ENCODE measurements at regions not wholly inside any gene's neighbourhood (a gene's known extent, or its start where the extent isn't known, plus 50 kb on each side); places are given as distances from the start of the nearest gene placed in this dataset.
"Not testable (repeated sequence)": the region's sequence is repeated elsewhere in the genome, so short reads cannot be mapped to it uniquely, and the experiment has no call there.

DNA sequence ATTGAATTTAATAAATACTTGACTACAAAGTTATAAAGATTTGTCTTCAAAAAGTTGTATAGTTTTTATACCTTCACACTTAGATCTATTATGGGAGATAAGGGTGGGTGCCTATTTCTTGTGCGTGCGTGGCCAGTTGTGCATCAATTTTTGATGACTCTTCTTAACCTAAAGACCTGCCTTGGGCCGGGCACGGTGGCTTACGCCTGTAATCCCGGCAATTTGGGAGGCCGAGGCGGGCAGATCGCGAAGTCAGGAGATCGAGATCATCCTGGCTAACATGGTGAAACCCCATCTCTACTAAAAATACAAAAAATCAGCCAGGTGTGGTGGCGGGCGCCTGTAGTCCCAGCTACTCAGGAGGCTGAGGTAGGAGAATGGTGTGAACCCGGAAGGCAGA, 830.1 kb downstream of the BRD1 start:
- not testable (repeated sequence) for TF ChIP-seq EZH2 (IDR thresholded peaks at IDR 0.05; ENCODE audit: insufficient read depth, poor library complexity, severe bottlenecking); EZH2phosphoT487 (IDR thresholded peaks at IDR 0.05; ENCODE audit: insufficient read depth, low read depth)
